HUES6 (cell line): ENCODE measurements at regions not wholly inside any gene's neighbourhood (a gene's known extent, or its start where the extent isn't known, plus 50 kb on each side); places are given as distances from the start of the nearest gene placed in this dataset.
"Not testable (repeated sequence)": the region's sequence is repeated elsewhere in the genome, so short reads cannot be mapped to it uniquely, and the experiment has no call there.

ENCODE experiments used
- H3K27ac ChIP-seq: 2 replicates; pipeline ENCODE4 v1.7.0; 2013; ENCODE audit warnings: low read depth, mild to moderate bottlenecking, low read length, inconsistent platforms
- H3K27me3 ChIP-seq: 2 replicates; pipeline ENCODE4 v1.6.1; 2013; ENCODE audit warnings: low read length; ENCODE audit not compliant: control insufficient read depth, insufficient read depth
- H3K36me3 ChIP-seq: 2 replicates; pipeline ENCODE4 v1.6.1; 2013; ENCODE audit warnings: low read length; ENCODE audit not compliant: control insufficient read depth, insufficient read depth
- H3K4me1 ChIP-seq: 2 replicates; pipeline ENCODE4 v1.6.1; 2013; ENCODE audit warnings: low read length; ENCODE audit not compliant: control insufficient read depth, insufficient read depth
- H3K4me3 ChIP-seq: 2 replicates; pipeline ENCODE4 v1.5.1; 2013; ENCODE audit warnings: low read depth, low read length
- H3K9ac ChIP-seq: one replicate; pipeline ENCODE4 v1.6.1; 2013; ENCODE audit warnings: mild to moderate bottlenecking, low read length
- H3K9me3 ChIP-seq: 2 replicates; pipeline ENCODE4 v1.6.1; 2013; ENCODE audit warnings: low read depth, low read length; ENCODE audit not compliant: control insufficient read depth, insufficient read depth

DNA sequence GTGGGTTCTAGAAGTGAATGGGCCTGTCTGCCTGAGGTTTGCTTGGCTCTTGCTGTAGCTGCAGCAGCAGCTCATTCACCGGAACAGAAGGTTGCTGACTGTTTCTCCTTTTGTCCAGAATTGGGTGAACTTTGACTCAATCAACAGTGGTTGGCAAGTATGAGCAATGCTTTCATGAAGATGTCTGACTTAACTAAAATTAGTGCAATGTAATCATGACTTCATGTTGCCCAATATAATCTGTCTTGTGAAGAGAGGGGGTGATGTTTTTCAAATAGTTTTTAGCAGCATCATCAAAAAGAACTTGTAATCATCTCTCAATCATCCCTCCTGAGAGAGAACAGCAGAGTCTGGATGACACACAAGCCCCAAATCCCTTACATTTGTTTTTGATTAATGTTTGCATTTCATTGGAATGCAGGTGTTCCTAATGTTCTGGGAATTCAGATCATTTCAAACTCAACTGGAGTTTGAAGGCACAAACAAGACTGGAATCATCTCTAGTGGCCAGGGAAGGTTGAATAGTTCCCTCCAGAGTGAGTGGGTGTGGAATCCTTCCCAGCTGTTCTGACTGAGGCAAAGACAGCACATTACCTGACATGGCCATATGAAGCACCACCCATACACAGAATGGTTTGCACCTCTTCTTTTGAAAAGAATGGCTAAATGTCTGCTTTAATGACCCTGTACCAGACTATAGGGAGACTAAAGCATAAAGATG lies 82.9 kb downstream of the HLX start:
- H3K9ac ChIP-seq = no peak overlapping the region
- no peaks in the 10 kb centered on the region for H3K27me3 ChIP-seq
- H3K9me3 ChIP-seq = no peaks in the 10 kb centered on the region
- H3K4me1 ChIP-seq = no peaks in the 10 kb centered on the region
- no peak overlapping the region for H3K4me3 ChIP-seq
- no peak overlapping the region for H3K27ac ChIP-seq
- H3K36me3 ChIP-seq = no peaks in the 10 kb centered on the region

DNA sequence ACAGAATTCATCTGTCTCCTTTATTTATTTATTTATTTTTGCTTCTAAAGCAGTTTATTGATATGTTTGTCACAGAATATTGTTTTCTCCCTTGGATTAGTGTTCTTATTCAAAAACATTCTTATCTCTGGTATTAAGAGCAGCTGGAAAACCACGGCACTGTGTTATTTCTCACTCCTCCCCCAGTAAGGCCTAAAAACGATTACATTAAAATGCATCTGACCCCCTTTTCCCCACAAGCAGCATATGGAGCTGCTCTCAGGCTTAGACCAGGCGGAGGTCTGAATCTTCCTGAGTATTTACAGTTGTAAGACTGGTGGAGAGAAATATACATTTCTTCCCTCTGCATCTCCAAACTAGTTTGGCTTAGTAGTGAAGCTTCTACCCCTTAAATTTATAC lies 86.8 kb downstream of the HLX start:
- Histone ChIP-seq H3K27me3 (no peaks in the 10 kb centered on the region), H3K36me3 (no peaks in the 10 kb centered on the region), H3K27ac (no peak overlapping the region), H3K4me3 (no peak overlapping the region), H3K4me1 (no peaks in the 10 kb centered on the region), H3K9ac (no peak overlapping the region), H3K9me3 (no peaks in the 10 kb centered on the region)

DNA sequence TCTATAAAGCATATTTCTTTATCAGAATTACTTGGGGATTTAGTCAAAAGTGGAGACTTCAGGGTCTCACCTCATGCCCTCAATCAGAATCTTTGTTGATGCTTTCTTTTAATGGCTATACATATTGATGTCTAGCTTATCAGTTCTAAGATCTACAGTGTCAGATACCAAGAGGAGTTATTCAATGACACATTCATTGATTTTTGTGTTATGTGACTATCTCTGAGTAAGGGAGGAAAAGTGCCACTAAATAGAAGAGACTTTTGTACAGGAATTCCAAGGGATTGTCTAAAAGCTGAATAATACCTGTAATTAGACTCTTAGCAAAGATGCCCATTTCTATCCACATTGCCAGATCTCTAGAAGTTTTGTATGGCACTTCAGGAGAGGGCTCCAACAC lies 87.2 kb downstream of the HLX start:
- H3K9me3 ChIP-seq = no peaks in the 10 kb centered on the region
- no peaks in the 10 kb centered on the region for H3K36me3 ChIP-seq
- no peaks in the 10 kb centered on the region for H3K27me3 ChIP-seq
- no peak overlapping the region for H3K9ac ChIP-seq
- H3K4me3 ChIP-seq = no peak overlapping the region
- no peak overlapping the region for H3K27ac ChIP-seq
- H3K4me1 ChIP-seq = no peaks in the 10 kb centered on the region

DNA sequence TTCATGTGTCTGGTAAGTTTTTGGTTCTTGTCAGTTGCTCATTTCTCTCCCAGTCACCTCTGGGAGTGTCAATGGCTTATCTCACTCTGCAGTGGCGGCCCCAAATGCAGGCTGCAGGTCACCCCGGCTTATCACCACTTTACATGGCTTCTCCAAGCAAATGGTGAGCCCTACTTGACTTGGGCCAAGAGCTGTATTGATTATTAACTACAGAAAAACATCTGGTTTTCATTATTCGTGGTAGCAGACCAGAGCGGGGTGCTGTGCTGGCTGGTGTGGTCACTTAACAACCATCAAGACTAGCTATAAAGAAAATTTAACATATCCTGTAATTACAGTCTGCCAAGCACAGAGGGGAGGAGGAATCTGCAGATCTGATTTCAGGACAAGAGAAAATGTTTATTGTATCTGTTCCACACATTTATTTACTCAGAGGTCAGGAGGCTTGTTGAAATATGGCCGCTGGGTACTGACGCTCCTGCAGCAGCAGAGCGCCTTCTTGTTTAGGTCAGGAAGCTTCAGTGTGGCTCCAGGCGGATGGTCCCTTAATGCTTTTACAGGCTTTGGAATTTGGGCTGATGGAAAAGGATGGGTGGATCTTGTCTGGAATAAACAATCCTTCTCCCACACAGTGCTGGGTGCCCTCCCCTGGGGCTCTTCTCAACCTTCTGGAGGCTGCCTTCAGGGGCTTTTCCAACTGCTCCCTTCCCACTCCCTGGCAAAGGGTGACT lies 87.8 kb downstream of the HLX start:
- Histone ChIP-seq H3K4me1 (no peaks in the 10 kb centered on the region), H3K27ac (no peak overlapping the region), H3K9ac (no peak overlapping the region), H3K27me3 (no peaks in the 10 kb centered on the region), H3K9me3 (no peaks in the 10 kb centered on the region), H3K4me3 (no peak overlapping the region), H3K36me3 (no peaks in the 10 kb centered on the region)

DNA sequence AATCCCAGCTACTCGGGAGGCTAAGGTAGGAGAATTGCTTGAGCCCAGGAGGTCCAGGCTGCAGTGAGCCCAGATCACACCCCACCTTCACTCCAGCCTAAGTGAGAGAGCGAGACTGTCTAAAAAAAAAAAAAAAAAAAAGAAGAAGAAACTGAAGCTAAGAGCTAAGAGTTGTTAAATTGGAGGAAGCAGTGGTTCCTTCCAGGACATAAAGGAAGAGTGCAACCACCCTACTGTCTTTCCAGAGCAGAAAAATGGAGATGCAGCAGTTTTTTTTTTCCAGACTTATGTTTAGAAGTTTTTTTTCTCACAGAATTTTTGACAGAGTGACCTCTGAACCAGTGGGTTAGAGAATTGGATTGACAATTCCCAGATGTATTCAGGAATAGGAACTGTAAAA lies 88.7 kb downstream of the HLX start:
- H3K4me1 ChIP-seq = no peaks in the 10 kb centered on the region
- H3K4me3 ChIP-seq = no peak overlapping the region
- H3K27ac ChIP-seq = no peak overlapping the region
- H3K36me3 ChIP-seq = no peaks in the 10 kb centered on the region
- H3K9me3 ChIP-seq = no peaks in the 10 kb centered on the region
- H3K9ac ChIP-seq = no peak overlapping the region
- H3K27me3 ChIP-seq = no peaks in the 10 kb centered on the region

DNA sequence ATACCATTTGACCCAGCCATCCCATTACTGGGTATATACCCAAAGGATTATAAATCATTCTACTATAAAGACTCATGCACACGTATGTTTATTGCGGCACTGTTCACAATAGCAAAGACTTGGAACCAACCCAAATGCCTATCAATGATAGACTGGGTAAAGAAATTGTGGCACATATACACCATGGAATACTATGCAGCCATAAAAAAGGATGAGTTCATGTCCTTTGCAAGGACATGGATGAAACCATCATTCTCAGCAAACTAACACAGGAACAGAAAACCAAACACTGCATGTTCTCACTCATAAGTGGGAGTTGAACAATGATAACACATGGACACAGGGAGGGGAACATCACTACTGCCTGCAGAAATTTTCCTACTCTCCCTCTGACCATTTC lies 90.0 kb downstream of the HLX start:
- H3K36me3 ChIP-seq, H3K9ac ChIP-seq, H3K4me1 ChIP-seq, H3K9me3 ChIP-seq, H3K27me3 ChIP-seq, H3K4me3 ChIP-seq, H3K27ac ChIP-seq: not testable (repeated sequence)

DNA sequence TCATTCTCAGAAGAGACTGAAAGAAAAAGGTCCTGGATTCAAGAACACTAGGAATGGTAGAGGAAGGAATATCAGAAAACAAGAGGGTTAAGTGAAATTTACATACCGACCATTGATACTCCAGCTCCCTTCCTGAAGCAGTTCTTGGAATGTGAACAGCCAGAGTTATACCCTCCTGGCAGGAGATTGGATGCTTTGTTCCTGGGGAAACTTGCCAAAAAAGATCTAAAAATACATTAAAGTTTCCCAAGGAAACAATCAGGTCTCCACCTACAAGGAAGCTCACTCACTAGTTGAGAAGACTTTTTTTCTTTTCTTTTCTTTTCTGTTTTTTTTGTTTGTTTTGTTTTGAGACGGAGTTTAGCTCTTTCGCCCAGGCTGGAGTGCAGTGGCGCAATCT lies 91.1 kb downstream of the HLX start:
- Histone ChIP-seq H3K4me1 (no peaks in the 10 kb centered on the region), H3K9me3 (no peaks in the 10 kb centered on the region), H3K27me3 (no peaks in the 10 kb centered on the region), H3K36me3 (no peaks in the 10 kb centered on the region), H3K27ac (no peak overlapping the region), H3K4me3 (no peak overlapping the region), H3K9ac (no peak overlapping the region)

DNA sequence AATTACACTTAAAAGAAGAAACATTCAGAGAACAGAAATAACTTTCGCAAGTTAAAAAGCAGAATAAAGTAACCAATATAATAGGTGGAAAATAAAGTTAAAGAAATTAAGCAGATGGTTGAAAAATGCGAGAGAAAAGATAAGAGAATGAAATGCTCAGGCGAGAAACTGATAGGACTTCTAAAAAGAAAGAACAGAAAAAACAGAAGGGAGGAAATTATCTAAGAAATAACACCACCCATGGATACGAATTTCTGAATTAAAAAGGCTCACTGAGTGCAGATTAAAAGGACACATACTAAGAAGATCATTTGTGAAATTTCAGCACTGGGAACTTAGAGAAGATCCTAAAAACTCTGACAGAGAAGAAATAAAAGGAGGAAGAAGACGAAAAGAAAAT lies 92.0 kb downstream of the HLX start:
- Histone ChIP-seq H3K4me3 (no peak overlapping the region), H3K9me3 (no peaks in the 10 kb centered on the region), H3K4me1 (no peaks in the 10 kb centered on the region), H3K9ac (no peak overlapping the region), H3K27ac (no peak overlapping the region), H3K27me3 (no peaks in the 10 kb centered on the region), H3K36me3 (no peaks in the 10 kb centered on the region)

DNA sequence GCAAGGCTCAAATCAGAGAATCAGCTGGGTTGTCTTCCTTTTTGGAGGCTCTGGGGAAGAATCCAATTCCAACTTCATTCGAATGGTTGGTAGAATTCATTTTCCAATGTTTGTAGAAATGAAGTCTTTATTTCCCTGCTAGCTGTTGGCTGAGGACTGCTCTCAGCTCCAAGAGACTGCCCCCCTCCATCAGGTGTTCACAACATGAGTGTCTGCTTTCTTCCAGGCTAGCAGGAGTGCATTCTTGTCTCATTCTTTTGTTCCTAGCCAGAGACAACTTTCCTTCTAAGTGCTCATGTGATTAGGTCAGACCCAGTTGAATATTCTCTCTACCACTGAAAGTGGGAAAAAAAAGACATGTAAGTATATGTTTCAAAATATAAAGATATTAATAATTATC lies 95.2 kb downstream of the HLX start:
- no peak overlapping the region for H3K9ac ChIP-seq
- H3K9me3 ChIP-seq = no peaks in the 10 kb centered on the region
- no peak overlapping the region for H3K27ac ChIP-seq
- H3K4me3 ChIP-seq = no peak overlapping the region
- no peaks in the 10 kb centered on the region for H3K27me3 ChIP-seq
- no peaks in the 10 kb centered on the region for H3K4me1 ChIP-seq
- H3K36me3 ChIP-seq = no peaks in the 10 kb centered on the region

DNA sequence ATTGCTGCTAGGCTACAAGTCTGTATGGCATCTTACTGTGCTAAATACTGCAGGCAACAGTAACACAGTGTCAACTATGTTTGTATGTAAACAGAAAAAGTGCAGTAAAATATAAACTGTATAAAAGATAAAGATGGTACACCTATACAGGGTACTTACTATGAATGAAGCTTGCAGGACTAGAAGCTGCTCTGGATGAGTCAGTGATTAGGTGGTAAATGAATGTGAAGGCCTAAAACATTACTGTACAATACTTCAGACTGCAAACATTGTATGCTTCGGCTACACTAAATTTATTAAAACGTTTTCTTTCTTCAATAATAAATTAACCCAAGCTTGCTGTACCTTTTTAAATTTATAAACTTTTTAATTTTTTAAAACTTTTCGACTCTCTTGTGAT lies 97.1 kb downstream of the HLX start:
- H3K9me3 ChIP-seq = no peaks in the 10 kb centered on the region
- no peak overlapping the region for H3K27ac ChIP-seq
- H3K36me3 ChIP-seq = no peaks in the 10 kb centered on the region
- no peaks in the 10 kb centered on the region for H3K4me1 ChIP-seq
- H3K27me3 ChIP-seq = no peaks in the 10 kb centered on the region
- H3K4me3 ChIP-seq = no peak overlapping the region
- no peak overlapping the region for H3K9ac ChIP-seq

DNA sequence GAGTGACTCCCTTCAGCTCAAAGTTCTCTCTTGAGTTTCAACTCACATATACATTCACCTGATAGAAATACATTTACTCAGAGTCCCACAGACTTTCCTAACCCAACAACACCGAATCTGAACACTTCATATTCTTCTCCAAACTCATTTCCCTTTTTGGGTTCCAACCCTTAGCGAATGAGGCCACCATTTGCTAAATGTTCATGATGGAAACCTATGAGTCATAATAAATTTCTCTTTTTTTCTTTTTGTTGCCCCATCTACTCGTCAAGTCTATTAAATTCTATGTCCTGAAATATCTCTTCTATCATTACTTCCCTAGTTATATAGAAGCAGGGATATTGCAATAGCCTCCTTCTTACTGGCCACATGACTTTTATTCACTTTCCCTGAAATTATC lies 100.1 kb downstream of the HLX start:
- no peaks in the 10 kb centered on the region for H3K36me3 ChIP-seq
- H3K27me3 ChIP-seq = no peaks in the 10 kb centered on the region
- H3K9me3 ChIP-seq = no peaks in the 10 kb centered on the region
- no peak overlapping the region for H3K9ac ChIP-seq
- no peak overlapping the region for H3K4me3 ChIP-seq
- peaks cover 6% of the 10 kb centered on the region; the same call in 1 of the 2 replicates for H3K4me1 ChIP-seq
- H3K27ac ChIP-seq = no peak overlapping the region
